HG02759 (cell line): ENCODE measurements at regions not wholly inside any gene's neighbourhood (a gene's known extent, or its start where the extent isn't known, plus 50 kb on each side); places are given as distances from the start of the nearest gene placed in this dataset.

Experiments
- ATAC-seq: cut with Tn5 transposase; IDR thresholded peaks from one replicate; pipeline ENCODE4 v1.9.1; 2021; ENCODE audit warnings: mild to moderate bottlenecking, moderate library complexity; ENCODE audit not compliant: unreplicated experiment

DNA sequence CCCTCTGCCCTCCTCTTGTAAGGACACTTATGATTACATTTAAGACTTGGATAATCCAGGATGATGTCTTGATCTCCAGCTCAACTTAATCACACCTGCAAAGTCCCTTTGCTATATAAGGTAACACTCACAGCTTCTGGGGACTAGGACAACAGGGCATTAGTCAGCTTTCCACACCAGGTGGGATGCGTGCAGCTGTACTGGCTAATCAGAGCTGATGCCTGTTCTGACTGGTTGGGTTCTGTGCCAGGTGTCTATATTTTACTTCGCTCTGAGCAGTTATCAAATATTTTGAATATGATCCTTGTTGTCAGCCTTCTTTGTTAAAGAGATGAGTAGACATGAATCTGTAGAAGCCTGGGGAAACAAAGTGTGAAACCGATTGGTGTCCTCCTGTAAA lies 115.5 kb upstream of the ATP8B1 start:
- no peak for ATAC-seq

GRCh38 chr18:57916684-57917083 lies 113.6 kb upstream of the ATP8B1 start:
- no peak for ATAC-seq

GRCh38 chr18:57915865-57916582 lies 112.9 kb upstream of the ATP8B1 start:
- ATAC-seq, result no peak

- no peak for ATAC-seq
These were observed 112.1 kb upstream of the ATP8B1 start for GRCh38 chr18:57915248-57915647.

- ATAC-seq, result no peak
These were observed 110.6 kb upstream of the ATP8B1 start for GRCh38 chr18:57913686-57914085.

DNA sequence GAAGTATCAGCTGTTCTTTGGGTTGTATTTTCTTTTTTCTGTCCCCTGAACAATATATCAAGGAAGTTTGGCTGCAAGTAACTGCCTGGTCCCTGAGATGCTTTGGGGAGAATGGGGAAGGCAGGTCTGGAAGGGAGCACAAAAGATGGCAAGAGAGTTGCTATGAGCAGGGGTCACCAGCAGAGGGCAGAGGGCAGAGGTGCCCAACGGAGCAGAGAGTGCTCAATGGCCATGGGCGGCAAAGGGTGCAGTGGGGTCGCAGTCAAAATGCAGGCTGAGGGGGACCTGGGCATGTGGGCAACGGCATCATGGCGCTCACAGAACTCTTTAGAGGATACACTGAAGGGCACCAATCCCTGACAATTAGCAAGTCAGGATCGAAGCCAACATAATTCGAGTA lies 107.7 kb upstream of the ATP8B1 start:
- no peak for ATAC-seq

DNA sequence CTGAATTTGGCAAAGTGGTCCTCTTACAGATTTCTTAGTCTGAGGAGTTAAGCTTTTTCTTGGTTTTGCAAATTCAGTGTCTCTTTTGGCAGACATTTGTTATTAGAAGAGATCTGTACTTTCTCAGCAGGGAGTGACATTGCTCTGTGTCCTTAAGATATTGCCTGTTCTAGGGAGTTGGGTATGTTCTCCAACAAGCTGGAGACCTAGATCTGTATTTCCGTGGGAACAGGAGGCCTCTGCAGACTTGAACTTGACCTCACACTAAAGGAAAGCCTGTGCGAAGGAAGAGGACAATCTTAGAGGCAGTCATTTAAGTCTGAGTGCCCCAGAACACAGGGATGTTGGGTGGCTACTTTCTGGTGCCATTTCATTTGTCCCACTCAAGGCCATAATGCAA lies 107.0 kb upstream of the ATP8B1 start:
- ATAC-seq, result no peak

DNA sequence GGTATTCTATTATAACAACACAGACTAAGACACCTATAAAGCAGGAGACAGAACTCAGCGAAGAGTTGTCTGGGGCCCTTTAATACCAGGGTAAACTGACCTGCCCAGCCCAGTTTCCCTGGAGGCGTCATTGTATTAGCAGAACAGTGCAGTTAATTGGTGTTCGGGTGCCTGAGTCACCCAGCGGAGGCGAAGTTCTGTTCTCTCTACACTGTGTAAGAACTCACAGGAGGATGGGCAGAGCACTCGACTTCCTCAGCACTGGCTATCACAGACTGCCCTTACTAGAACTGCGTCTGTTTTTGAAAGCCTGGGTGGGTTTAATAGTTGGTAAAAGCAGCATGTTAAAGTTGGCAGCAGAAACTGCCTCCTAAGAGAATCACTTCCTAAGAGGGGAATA lies 106.5 kb upstream of the ATP8B1 start:
- no peak for ATAC-seq

DNA sequence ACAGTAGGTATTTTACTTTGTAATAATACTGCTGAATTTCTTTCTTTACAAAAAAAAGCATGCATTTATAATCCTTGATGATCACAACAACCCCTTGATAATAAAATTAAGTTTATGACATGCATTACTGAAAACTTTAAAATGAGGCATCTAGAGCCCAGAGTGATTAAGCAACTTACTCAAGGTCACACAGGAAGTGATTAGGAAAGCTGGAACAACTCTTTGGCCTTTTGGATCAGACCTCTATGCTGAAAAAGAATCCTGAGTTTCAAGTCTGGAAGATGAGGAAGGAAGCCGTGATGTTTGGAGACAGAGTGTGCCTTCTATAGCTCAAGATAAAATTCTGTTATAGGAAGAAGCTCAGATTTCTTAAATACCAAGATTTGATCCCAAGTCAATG lies 105.0 kb upstream of the ATP8B1 start:
- no peak for ATAC-seq

DNA sequence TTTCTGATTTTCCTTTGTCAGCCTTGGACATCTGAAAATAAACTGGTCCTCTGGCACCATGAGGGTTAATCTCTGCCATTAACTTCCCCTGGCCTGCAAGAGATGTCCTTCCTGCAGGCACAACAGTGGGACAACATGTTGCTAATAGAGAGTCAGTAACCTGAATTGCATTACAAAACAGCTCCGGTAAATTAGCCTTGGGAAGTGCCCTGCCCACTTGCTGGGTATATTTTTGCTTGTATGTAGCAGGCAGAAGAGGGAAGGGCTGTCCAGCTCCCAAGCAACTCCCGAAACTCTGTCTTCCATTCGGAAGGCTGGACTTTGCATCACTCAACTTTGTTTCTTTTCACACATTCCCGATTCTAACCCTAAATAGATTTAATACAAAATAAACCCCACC lies 104.4 kb upstream of the ATP8B1 start:
- ATAC-seq, result no peak

- ATAC-seq, result no peak
These were observed 103.7 kb upstream of the ATP8B1 start for GRCh38 chr18:57906852-57907251.

DNA sequence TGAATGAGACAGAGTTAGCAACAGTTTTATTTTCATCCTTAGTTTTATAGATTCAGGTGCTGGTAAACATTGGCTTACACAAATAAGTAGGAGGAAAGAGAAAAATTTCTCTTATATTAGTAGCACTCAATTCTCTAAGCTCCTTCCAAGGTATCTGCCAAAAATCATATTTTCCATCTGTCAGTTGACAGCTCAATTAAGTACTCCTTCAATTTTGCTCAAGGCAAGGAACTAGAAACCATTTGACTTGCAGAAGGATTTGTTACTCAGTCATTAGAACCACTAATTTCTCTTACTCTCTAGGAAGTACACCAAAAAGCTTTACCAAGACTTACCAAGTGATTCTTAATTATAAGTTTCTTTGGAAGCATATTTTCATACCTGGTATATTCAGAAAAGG lies 101.4 kb upstream of the ATP8B1 start:
- ATAC-seq, result no peak

GRCh38 chr18:57902721-57903120 lies 99.6 kb upstream of the ATP8B1 start:
- ATAC-seq, result no peak

- no peak for ATAC-seq
These were observed 98.9 kb upstream of the ATP8B1 start for GRCh38 chr18:57901825-57902589.

- ATAC-seq, result no peak
These were observed 97.9 kb upstream of the ATP8B1 start for GRCh38 chr18:57900906-57901435.

DNA sequence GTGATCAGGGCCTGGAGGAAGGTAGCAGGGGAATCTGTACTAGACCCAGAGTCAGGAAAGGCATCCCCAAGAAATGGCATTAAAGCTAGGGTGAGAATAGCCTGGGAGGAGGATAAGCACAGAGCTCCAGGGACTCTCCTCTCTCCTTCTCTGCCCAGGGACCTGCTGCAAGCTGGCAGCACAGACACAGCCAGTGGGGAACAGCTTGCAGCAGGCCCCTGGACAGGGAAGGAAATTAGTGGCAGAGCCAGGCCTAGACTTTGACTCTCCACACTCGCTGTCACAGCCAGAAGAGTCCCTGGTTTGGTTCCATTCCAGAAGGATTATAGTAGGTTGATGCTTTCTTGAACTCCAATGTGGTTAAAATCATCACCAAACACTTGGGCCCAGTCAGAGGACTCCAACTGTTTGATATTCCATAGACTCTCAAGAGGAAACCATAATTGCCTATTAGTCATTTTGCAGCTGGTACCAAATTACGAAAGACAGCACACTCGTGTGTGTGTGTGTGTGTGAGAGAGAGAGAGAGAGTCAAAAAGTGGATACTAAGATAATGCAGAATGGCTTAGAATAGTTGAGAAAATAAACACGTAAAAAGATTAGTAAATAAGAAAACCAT lies 95.5 kb upstream of the ATP8B1 start:
- ATAC-seq, result no peak

DNA sequence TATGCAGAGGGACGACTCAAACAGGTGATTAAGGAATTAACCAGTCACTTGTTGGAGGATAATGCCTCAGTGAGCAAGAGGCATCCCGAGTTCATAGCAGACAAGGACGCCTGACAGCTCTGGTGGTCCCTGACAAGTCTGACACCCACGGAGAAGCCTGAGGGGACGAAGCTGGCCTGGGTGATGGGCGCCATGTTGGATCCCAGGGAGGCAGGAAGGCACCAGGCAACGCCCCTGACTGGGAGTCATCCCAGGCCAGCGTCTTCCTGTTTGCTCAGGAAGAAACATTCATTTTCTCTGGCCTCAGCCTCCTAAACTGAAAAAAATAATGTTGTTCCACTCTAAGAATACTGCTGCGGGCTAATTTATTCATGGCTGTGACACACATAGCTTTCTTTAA lies 92.1 kb upstream of the ATP8B1 start:
- ATAC-seq, result no peak

DNA sequence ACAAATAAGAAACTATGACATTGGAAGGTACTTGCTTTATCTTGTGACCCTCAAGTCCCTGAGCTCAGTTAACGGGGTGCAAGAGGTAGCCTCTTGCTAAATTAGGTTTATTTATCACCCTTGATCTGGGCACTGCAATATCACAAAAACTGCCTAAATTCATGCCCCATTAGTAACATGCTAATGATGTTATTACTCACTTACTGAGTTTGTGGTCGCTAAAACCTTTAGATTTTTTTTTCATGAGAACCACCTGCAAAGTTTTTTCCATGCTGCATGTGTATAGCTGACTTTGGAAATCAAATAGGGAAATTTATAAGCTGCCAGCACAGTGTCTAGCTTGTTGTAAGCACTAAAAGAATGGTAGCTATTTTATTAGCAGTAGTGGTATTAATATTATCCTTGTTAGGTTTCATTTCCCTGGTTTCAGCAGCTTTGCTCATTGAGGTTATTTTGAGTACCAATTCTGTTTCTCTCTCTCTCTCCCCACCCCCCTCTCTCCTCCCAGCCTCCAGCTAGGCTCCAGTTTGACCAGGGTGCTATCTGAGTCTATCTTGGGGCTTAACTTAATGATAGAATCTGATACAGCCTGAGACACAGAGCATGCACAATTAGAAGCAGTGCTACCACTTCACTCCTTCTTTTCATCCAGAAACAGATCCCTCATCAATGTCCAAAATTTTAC lies 88.7 kb upstream of the ATP8B1 start:
- peak; percentile 47 for ATAC-seq

DNA sequence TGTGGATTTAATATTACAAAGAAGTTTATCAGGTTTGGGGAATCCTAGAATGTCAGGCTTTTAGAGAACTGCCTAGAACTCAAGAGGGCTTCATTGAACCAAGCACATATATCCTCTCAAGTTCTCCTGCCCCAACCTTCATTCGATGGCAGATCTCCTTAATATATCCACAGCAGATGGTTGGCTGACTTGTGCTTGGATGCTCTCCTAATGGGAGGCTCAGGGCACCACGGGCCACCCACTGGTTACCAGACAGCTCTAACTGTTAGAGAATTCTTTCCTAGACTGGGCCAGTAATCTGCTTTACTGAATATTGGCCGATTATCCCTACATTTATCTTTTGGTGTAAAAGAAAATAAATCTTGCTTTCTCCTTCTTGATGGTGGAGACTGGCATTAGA lies 87.2 kb upstream of the ATP8B1 start:
- no peak for ATAC-seq

GRCh38 chr18:57889841-57890240 lies 86.7 kb upstream of the ATP8B1 start:
- ATAC-seq, result no peak
